A673 (cell line): ENCODE measurements at regions not wholly inside any gene's neighbourhood (a gene's known extent, or its start where the extent isn't known, plus 50 kb on each side); places are given as distances from the start of the nearest gene placed in this dataset.

ENCODE experiments used
- BruUV-seq: library from RNA; stranded (reverse); fragments of 400-500 nt; replicated peaks from 2 replicates; lab custom pipeline; 2021; lab: Mats Ljungman, UMichigan
- CTCF ChIA-PET: fragments of 300-600 bp; sonication (Branson Sonifier 250); formaldehyde crosslinking; loops from one replicate; lab custom pipeline; 2022; ENCODE audit warnings: antibody characterized with exemption; lab: Charles Lee
- POLR2A ChIA-PET: fragments of 300-600 bp; sonication (Branson Sonifier 250); formaldehyde crosslinking; loops from one replicate; lab custom pipeline; 2022; ENCODE audit warnings: antibody characterized with exemption; ENCODE audit not compliant: low non-redundant PET; lab: Charles Lee
- DNase-seq: peaks from one replicate; pipeline ENCODE4 v3.0.0-alpha.2; 2015; ENCODE audit warnings: low spot score
- H3K27ac ChIP-seq: fragments of 200-600 bp; sonication (generic); 2 replicates; pipeline ENCODE4 v1.5.1; 2016; ENCODE audit warnings: mixed run types, low read depth, mild to moderate bottlenecking, mixed read lengths, antibody characterized with exemption, low read length; ENCODE audit not compliant: poor library complexity, severe bottlenecking
- H3K27me3 ChIP-seq: fragments of 200-600 bp; sonication (generic); replicated peaks from 2 replicates; pipeline ENCODE4 v1.6.1; 2017; ENCODE audit warnings: mixed run types, low read depth, mild to moderate bottlenecking, mixed read lengths, antibody characterized with exemption, low read length; ENCODE audit not compliant: insufficient read depth, poor library complexity
- H3K36me3 ChIP-seq: fragments of 200-600 bp; sonication (generic); 2 replicates; pipeline ENCODE4 v1.6.1; 2016; ENCODE audit warnings: mixed run types, mild to moderate bottlenecking, mixed read lengths, antibody characterized with exemption, low read length; ENCODE audit not compliant: insufficient read depth, poor library complexity, severe bottlenecking
- H3K4me1 ChIP-seq: fragments of 200-600 bp; sonication (generic); 2 replicates; pipeline ENCODE4 v1.6.1; 2017; ENCODE audit warnings: mixed run types, mild to moderate bottlenecking, mixed read lengths, antibody characterized with exemption, low read length; ENCODE audit not compliant: insufficient read depth, poor library complexity, severe bottlenecking
- H3K4me3 ChIP-seq: fragments of 200-600 bp; sonication (generic); 2 replicates; pipeline ENCODE4 v1.5.1; 2016; ENCODE audit warnings: low read depth, mixed run types, mild to moderate bottlenecking, mixed read lengths, low read length; ENCODE audit not compliant: poor library complexity, severe bottlenecking
- H3K9me3 ChIP-seq: fragments of 200-600 bp; sonication (generic); 2 replicates; pipeline ENCODE4 v1.6.1; 2016; ENCODE audit warnings: mixed run types, low read depth, mild to moderate bottlenecking, mixed read lengths, antibody characterized with exemption, low read length; ENCODE audit not compliant: poor library complexity, severe bottlenecking
- CTCF ChIP-seq: fragments of 300-800, 200-600 bp; sonication (generic); conservative IDR thresholded peaks from 2 replicates; pipeline ENCODE4 v1.5.1; 2017; ENCODE audit warnings: low read depth, mild to moderate bottlenecking, antibody characterized with exemption, low read length, moderate library complexity, mixed read lengths
- EZH2 ChIP-seq: fragments of 200-600 bp; sonication (generic); IDR thresholded peaks from 2 replicates; pipeline ENCODE4 v1.6.1; 2017; ENCODE audit warnings: borderline replicate concordance, low read depth, mild to moderate bottlenecking, mixed read lengths, antibody characterized with exemption, low read length; ENCODE audit not compliant: poor library complexity, severe bottlenecking
- intact Hi-C: fragments of 100-400 bp; cut with micrococcal nuclease; formaldehyde crosslinking; loops from one replicate; pipeline ENCODE4 v1.10.0; 2022; ENCODE audit not compliant: unreplicated experiment

GRCh38 chr18:38688416-38688815, 1122.8 kb upstream of the CELF4 start:
- Histone ChIP-seq H3K4me1 (no peaks in the 10 kb centered on the region), H3K27me3 (no peaks in the 10 kb centered on the region), H3K27ac (no peak overlapping the region), H3K9me3 (no peaks in the 10 kb centered on the region), H3K4me3 (no peak overlapping the region), H3K36me3 (no peaks in the 10 kb centered on the region)
- ChIA-PET POLR2A (no interaction called here), CTCF (no interaction called here)
- DNase-seq: no peak
- BruUV-seq: no TSS peak
- intact Hi-C loops: no loop called here
- TF ChIP-seq CTCF (no peak), EZH2 (no peak)

GRCh38 chr18:38670486-38670885, 1104.9 kb upstream of the CELF4 start:
- TF ChIP-seq CTCF (no peak), EZH2 (no peak)
- ChIA-PET POLR2A (no interaction called here), CTCF (no interaction called here)
- Histone ChIP-seq H3K4me1 (no peaks in the 10 kb centered on the region), H3K9me3 (no peaks in the 10 kb centered on the region), H3K27ac (no peak overlapping the region), H3K36me3 (no peaks in the 10 kb centered on the region), H3K27me3 (no peaks in the 10 kb centered on the region), H3K4me3 (no peak overlapping the region)
- BruUV-seq: no TSS peak
- intact Hi-C loops: no loop called here
- DNase-seq: no peak

GRCh38 chr18:38664929-38665328, 1099.3 kb upstream of the CELF4 start:
- Histone ChIP-seq H3K9me3 (no peaks in the 10 kb centered on the region), H3K36me3 (no peaks in the 10 kb centered on the region), H3K27me3 (no peaks in the 10 kb centered on the region), H3K4me1 (no peaks in the 10 kb centered on the region), H3K4me3 (no peak overlapping the region), H3K27ac (no peak overlapping the region)
- no TSS peak for BruUV-seq
- CTCF ChIA-PET: no interaction called here
- intact Hi-C loops: no loop called here
- TF ChIP-seq EZH2 (no peak), CTCF (no peak)
- POLR2A ChIA-PET: interaction anchor here (0.6 kb wide), 1 partner anchor 656 kb away, joined by 3 read pairs; no protein-coding TSS in a partner anchor
- no peak for DNase-seq
